BE2C (cell line): ENCODE measurements at regions not wholly inside any gene's neighbourhood (a gene's known extent, or its start where the extent isn't known, plus 50 kb on each side); places are given as distances from the start of the nearest gene placed in this dataset.
A peak's percentile ranks its signal among the peaks of the same experiment; 100 is the strongest.

Source experiments
- DNase-seq: peaks from one replicate; pipeline ENCODE4 v3.0.0-alpha.2; 2020
- H3K27me3 ChIP-seq: fragments of 250-450 bp; sonication (Bioruptor Pico); 2 replicates; pipeline ENCODE4 v1.5.1; 2020; ENCODE audit warnings: mild to moderate bottlenecking
- H3K36me3 ChIP-seq: fragments of 250-450 bp; sonication (Bioruptor Pico); 2 replicates; pipeline ENCODE4 v1.5.1; 2020; ENCODE audit warnings: mild to moderate bottlenecking
- H3K4me1 ChIP-seq: fragments of 250-450 bp; sonication (Bioruptor Pico); 2 replicates; pipeline ENCODE4 v1.5.1; 2020
- H3K4me3 ChIP-seq: 2 replicates; pipeline ENCODE4 v1.5.1; 2011; ENCODE audit warnings: low read depth, low read length
- H3K9me3 ChIP-seq: fragments of 250-450 bp; sonication (Bioruptor Pico); 2 replicates; pipeline ENCODE4 v1.5.1; 2020
- CTCF ChIP-seq: IDR thresholded peaks from 2 replicates; pipeline ENCODE4 v1.5.1; 2012; ENCODE audit warnings: mild to moderate bottlenecking, low read depth, low read length

GRCh38 chr11:123378096-123378495 lies 52.0 kb upstream of the GRAMD1B start:
- no peak for TF ChIP-seq CTCF
- no peaks in the 10 kb centered on the region for H3K36me3 ChIP-seq
- no peaks in the 10 kb centered on the region for H3K27me3 ChIP-seq
- DNase-seq = no peak
- H3K4me1 ChIP-seq = peaks cover 34% of the 10 kb centered on the region
- H3K9me3 ChIP-seq = no peaks in the 10 kb centered on the region
- no peak overlapping the region for H3K4me3 ChIP-seq

- no peaks in the 10 kb centered on the region for H3K27me3 ChIP-seq
- peaks cover 34% of the 10 kb centered on the region for H3K4me1 ChIP-seq
- peak; percentile 78 for DNase-seq
These were observed 52.7 kb upstream of the GRAMD1B start for GRCh38 chr11:123377355-123377754.

GRCh38 chr11:123375832-123376231 lies 54.2 kb upstream of the GRAMD1B start:
- peaks cover 46% of the 10 kb centered on the region for H3K4me1 ChIP-seq
- no peak for DNase-seq
- H3K4me3 ChIP-seq = no peak overlapping the region
- H3K36me3 ChIP-seq = no peaks in the 10 kb centered on the region
- no peaks in the 10 kb centered on the region for H3K27me3 ChIP-seq
- H3K9me3 ChIP-seq = no peaks in the 10 kb centered on the region
- TF ChIP-seq CTCF = no peak

More at GRCh38 chr11:123377355-123377754, 52.7 kb upstream of the GRAMD1B start:
- Histone ChIP-seq H3K36me3 (no peaks in the 10 kb centered on the region), H3K9me3 (no peaks in the 10 kb centered on the region), H3K4me3 (no peak overlapping the region; the same call in 1 of the 2 replicates)
- no peak for TF ChIP-seq CTCF

GRCh38 chr11:123374622-123374968 lies 55.5 kb upstream of the GRAMD1B start:
- no peaks in the 10 kb centered on the region for H3K9me3 ChIP-seq
- no peaks in the 10 kb centered on the region for H3K27me3 ChIP-seq
- peaks cover 46% of the 10 kb centered on the region for H3K4me1 ChIP-seq
- no peak for TF ChIP-seq CTCF
- DNase-seq = no peak
- H3K36me3 ChIP-seq = no peaks in the 10 kb centered on the region
- H3K4me3 ChIP-seq = no peak overlapping the region

GRCh38 chr11:123373754-123374621 lies 56.1 kb upstream of the GRAMD1B start:
- Histone ChIP-seq H3K9me3 (no peaks in the 10 kb centered on the region), H3K36me3 (no peaks in the 10 kb centered on the region), H3K4me1 (peaks cover 46% of the 10 kb centered on the region), H3K27me3 (no peaks in the 10 kb centered on the region), H3K4me3 (no peak overlapping the region)
- TF ChIP-seq CTCF = no peak
- DNase-seq = no peak
